ENCODE measurements at regions not wholly inside any gene's neighbourhood (a gene's known extent, or its start where the extent isn't known, plus 50 kb on each side); places are given as distances from the start of the nearest gene placed in this dataset.

- Histone ChIP-seq H3K27ac (replicated peaks) (no peak overlapping the region), H3K27me3 (ENCODE audit: insufficient read depth, poor library complexity, severe bottlenecking) (no peaks in the 10 kb centered on the region), H3K4me3 (replicated peaks; ENCODE audit: insufficient read depth, low read length) (no peak overlapping the region)
- TF ChIP-seq GABPA (IDR thresholded peaks at IDR 0.05; ENCODE audit: low read depth) (no peak), POLR2AphosphoS5 (IDR thresholded peaks at IDR 0.05; ENCODE audit: low read depth) (no peak), SPI1 (IDR thresholded peaks at IDR 0.05; ENCODE audit: borderline replicate concordance, low read depth) (no peak)
- TF ChIP-seq, protein P1, sequence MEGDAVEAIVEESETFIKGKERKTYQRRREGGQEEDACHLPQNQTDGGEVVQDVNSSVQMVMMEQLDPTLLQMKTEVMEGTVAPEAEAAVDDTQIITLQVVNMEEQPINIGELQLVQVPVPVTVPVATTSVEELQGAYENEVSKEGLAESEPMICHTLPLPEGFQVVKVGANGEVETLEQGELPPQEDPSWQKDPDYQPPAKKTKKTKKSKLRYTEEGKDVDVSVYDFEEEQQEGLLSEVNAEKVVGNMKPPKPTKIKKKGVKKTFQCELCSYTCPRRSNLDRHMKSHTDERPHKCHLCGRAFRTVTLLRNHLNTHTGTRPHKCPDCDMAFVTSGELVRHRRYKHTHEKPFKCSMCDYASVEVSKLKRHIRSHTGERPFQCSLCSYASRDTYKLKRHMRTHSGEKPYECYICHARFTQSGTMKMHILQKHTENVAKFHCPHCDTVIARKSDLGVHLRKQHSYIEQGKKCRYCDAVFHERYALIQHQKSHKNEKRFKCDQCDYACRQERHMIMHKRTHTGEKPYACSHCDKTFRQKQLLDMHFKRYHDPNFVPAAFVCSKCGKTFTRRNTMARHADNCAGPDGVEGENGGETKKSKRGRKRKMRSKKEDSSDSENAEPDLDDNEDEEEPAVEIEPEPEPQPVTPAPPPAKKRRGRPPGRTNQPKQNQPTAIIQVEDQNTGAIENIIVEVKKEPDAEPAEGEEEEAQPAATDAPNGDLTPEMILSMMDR (IDR thresholded peaks at IDR 0.05; ENCODE audit: insufficient read depth, low read length), result no peak
- TF ChIP-seq, protein P2, sequence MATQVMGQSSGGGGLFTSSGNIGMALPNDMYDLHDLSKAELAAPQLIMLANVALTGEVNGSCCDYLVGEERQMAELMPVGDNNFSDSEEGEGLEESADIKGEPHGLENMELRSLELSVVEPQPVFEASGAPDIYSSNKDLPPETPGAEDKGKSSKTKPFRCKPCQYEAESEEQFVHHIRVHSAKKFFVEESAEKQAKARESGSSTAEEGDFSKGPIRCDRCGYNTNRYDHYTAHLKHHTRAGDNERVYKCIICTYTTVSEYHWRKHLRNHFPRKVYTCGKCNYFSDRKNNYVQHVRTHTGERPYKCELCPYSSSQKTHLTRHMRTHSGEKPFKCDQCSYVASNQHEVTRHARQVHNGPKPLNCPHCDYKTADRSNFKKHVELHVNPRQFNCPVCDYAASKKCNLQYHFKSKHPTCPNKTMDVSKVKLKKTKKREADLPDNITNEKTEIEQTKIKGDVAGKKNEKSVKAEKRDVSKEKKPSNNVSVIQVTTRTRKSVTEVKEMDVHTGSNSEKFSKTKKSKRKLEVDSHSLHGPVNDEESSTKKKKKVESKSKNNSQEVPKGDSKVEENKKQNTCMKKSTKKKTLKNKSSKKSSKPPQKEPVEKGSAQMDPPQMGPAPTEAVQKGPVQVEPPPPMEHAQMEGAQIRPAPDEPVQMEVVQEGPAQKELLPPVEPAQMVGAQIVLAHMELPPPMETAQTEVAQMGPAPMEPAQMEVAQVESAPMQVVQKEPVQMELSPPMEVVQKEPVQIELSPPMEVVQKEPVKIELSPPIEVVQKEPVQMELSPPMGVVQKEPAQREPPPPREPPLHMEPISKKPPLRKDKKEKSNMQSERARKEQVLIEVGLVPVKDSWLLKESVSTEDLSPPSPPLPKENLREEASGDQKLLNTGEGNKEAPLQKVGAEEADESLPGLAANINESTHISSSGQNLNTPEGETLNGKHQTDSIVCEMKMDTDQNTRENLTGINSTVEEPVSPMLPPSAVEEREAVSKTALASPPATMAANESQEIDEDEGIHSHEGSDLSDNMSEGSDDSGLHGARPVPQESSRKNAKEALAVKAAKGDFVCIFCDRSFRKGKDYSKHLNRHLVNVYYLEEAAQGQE (IDR thresholded peaks at IDR 0.05; ENCODE audit: insufficient replicate concordance, low read depth), result no peak
- no peak for DNase-seq (ENCODE audit: low read depth in 1 of 2, low spot score in 1 of 2)
Observed at GRCh38 chr4:56252561-56253152, 134.6 kb downstream of the AASDH start.

DNA sequence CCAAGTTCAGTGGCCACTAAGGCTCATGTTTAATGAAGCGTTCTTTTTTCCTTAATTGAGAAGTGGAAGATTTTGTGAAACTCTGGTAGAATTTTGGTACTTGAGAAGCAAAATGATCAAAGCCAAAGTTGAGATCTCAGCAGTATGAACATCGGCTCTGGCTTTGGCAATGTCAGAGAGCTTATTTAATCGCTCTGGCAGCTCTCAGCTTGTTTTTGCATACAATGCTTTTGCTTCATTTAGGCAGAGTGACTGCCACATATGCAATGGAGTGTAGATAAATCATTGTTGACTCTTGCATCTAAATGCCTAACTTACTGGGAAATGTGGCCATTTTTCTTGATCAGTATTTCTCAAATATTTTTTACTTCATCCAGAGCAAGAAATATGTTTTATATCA lies 135.7 kb downstream of the AASDH start:
- no peak for DNase-seq (ENCODE audit: low read depth in 1 of 2, low spot score in 1 of 2)
- TF ChIP-seq SPI1 (IDR thresholded peaks at IDR 0.05; ENCODE audit: borderline replicate concordance, low read depth), result no peak
- no peak for TF ChIP-seq POLR2AphosphoS5 (IDR thresholded peaks at IDR 0.05; ENCODE audit: low read depth)
- TF ChIP-seq, protein P2 (IDR thresholded peaks at IDR 0.05; ENCODE audit: insufficient replicate concordance, low read depth), result no peak
- TF ChIP-seq, protein P1 (IDR thresholded peaks at IDR 0.05; ENCODE audit: insufficient read depth, low read length), result no peak
- no peak for TF ChIP-seq GABPA (IDR thresholded peaks at IDR 0.05; ENCODE audit: low read depth)
- Histone ChIP-seq H3K27ac (replicated peaks) (no peak overlapping the region), H3K27me3 (ENCODE audit: insufficient read depth, poor library complexity, severe bottlenecking) (no peaks in the 10 kb centered on the region), H3K4me3 (replicated peaks; ENCODE audit: insufficient read depth, low read length) (no peak overlapping the region)

DNA sequence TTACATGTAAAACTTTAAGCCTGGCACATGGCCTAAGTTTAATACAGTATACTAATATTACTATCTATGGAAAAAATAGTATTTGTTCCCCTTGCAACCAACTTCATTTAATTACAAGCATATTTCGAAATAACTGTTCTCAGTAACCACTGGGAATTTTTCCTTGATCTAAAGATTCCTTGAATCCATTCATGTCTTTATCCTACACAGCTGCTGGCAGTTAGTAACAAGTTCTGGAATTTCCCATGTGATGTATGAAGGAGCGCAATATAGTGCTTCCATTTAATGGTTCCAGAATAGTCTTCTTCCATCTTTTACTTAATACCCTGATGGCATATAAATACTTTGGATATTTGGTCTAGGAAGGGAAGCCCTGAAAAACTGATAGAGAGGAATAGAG lies 136.5 kb downstream of the AASDH start:
- no peak overlapping the region for H3K27ac ChIP-seq (replicated peaks)
- H3K27me3 ChIP-seq (ENCODE audit: insufficient read depth, poor library complexity, severe bottlenecking), result no peaks in the 10 kb centered on the region
- no peak overlapping the region for H3K4me3 ChIP-seq (replicated peaks; ENCODE audit: insufficient read depth, low read length)
- no peak for DNase-seq (ENCODE audit: low read depth in 1 of 2, low spot score in 1 of 2)
- TF ChIP-seq POLR2AphosphoS5 (IDR thresholded peaks at IDR 0.05; ENCODE audit: low read depth), result no peak
- no peak for TF ChIP-seq SPI1 (IDR thresholded peaks at IDR 0.05; ENCODE audit: borderline replicate concordance, low read depth)
- TF ChIP-seq, protein P2 (IDR thresholded peaks at IDR 0.05; ENCODE audit: insufficient replicate concordance, low read depth), result no peak
- no peak for TF ChIP-seq GABPA (IDR thresholded peaks at IDR 0.05; ENCODE audit: low read depth)
- TF ChIP-seq, protein P1 (IDR thresholded peaks at IDR 0.05; ENCODE audit: insufficient read depth, low read length), result no peak
